ENCODE measurements at regions not wholly inside any gene's neighbourhood (a gene's known extent, or its start where the extent isn't known, plus 50 kb on each side); places are given as distances from the start of the nearest gene placed in this dataset.

GRCh38 chr22:19641254-19641982, 72.9 kb upstream of the SEPTIN5 start (continued):
- TF ChIP-seq BDP1 (IDR thresholded peaks at IDR 0.05; ENCODE audit: insufficient read depth, insufficient read length) (no peak), ZNF740 (CRISPR knock-in tag; IDR thresholded peaks at IDR 0.05) (no peak), ZNF740 (tag; IDR thresholded peaks at IDR 0.05) (no peak), RBM34 (IDR thresholded peaks at IDR 0.05; ENCODE audit: borderline replicate concordance, insufficient read depth, low read length) (no peak), ZNF384 (IDR thresholded peaks at IDR 0.05; ENCODE audit: low read depth, low read length) (no peak; the same call in none of the 2 replicates), ZNF668 (CRISPR knock-in tag; IDR thresholded peaks at IDR 0.05) (peak; percentile 78; the same call in 1 of the 2 replicates), RREB1 (CRISPR knock-in tag; IDR thresholded peaks at IDR 0.05) (no peak), WHSC1 (IDR thresholded peaks at IDR 0.05; ENCODE audit: low read length) (no peak), E2F6 (IDR thresholded peaks at IDR 0.05; ENCODE audit: borderline replicate concordance in 1 of 2, extremely low read depth in 1 of 2, insufficient read depth in 1 of 2, insufficient read length in 1 of 2, low read depth in 1 of 2, low read length in 1 of 2, poor library complexity in 1 of 2, severe bottlenecking in 1 of 2) (peak; percentile 92 to 97), ZNF133 (CRISPR knock-in tag; IDR thresholded peaks at IDR 0.05) (no peak), NKRF (IDR thresholded peaks at IDR 0.05; ENCODE audit: borderline replicate concordance) (no peak), GTF2B (IDR thresholded peaks at IDR 0.05; ENCODE audit: extremely low read depth, insufficient read length) (no peak), TBL1XR1 (IDR thresholded peaks at IDR 0.05; ENCODE audit: low read length in 2 of 2) (peak in 1 of 2 experiments; percentile 62; a peak in 3 of 4 replicates), ZNF124 (CRISPR knock-in tag; IDR thresholded peaks at IDR 0.05) (no peak), NBN (IDR thresholded peaks at IDR 0.05; ENCODE audit: low read depth) (peak; percentile 70), NR2C1 (IDR thresholded peaks at IDR 0.05) (no peak), NR2C1 (tag; IDR thresholded peaks at IDR 0.05) (no peak)
